GM23338 (cell line): ENCODE measurements at regions not wholly inside any gene's neighbourhood (a gene's known extent, or its start where the extent isn't known, plus 50 kb on each side); places are given as distances from the start of the nearest gene placed in this dataset.

ENCODE experiments used
- EZH2 ChIP-seq: fragments of 200-600 bp; sonication (generic); IDR thresholded peaks from one replicate; pipeline ENCODE4 v1.8.0; 2017; ENCODE audit warnings: antibody characterized with exemption, mild to moderate bottlenecking, low read depth; ENCODE audit not compliant: unreplicated experiment
- EZH2phosphoT487 ChIP-seq: fragments of 200-600 bp; sonication (generic); IDR thresholded peaks from one replicate; pipeline ENCODE4 v1.8.1; 2018; ENCODE audit warnings: antibody characterized with exemption; ENCODE audit not compliant: unreplicated experiment
- POLR2AphosphoS5 ChIP-seq: IDR thresholded peaks from 2 replicates; pipeline ENCODE4 v1.6.1; 2016; ENCODE audit warnings: antibody characterized with exemption, low read depth
- TF ChIP-seq, protein P1 (sequence below), 2 experiments: fragments of 200-600 bp in 1 of 2; sonication (generic) in 1 of 2; conservative IDR thresholded peaks; 2 replicates each; pipeline versions ENCODE4 v1.5.1 to v1.6.1; 2016 to 2017; ENCODE audit warnings: antibody characterized with exemption in 2 of 2, low read depth in 2 of 2, mild to moderate bottlenecking in 2 of 2, moderate library complexity in 1 of 2

DNA sequence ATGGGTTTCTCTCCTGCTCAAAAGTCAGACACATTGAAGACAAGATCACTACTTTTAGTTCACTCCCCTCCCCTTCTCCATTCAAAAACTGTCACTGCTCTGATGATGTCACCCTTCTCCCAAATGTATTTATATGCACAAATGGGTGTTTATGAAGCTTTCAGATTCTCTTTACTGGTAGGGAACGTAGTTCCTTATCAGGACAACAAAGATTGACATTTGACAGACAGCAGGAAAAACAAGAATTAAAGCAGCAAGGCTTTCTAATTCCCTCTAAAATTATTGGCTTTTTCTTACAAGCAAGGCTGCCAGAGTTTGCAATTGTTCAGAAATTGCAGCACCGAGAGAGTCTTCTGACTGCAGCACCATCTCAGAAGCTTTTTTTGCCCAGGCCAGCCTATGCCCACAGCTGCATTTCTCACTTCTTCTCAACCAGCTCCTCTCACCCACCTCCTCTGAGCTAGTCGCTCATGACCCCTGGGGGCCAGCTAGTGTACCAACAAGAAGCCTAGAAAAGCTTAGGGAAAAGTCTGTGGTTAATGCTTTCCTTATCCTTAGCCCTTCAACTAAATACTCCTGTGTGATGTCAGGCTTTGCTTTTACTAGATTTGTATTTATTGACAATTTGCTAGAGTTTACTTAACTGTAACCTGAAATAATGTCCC is 265.1 kb downstream of the HTR7 start:
- TF ChIP-seq, protein P1, sequence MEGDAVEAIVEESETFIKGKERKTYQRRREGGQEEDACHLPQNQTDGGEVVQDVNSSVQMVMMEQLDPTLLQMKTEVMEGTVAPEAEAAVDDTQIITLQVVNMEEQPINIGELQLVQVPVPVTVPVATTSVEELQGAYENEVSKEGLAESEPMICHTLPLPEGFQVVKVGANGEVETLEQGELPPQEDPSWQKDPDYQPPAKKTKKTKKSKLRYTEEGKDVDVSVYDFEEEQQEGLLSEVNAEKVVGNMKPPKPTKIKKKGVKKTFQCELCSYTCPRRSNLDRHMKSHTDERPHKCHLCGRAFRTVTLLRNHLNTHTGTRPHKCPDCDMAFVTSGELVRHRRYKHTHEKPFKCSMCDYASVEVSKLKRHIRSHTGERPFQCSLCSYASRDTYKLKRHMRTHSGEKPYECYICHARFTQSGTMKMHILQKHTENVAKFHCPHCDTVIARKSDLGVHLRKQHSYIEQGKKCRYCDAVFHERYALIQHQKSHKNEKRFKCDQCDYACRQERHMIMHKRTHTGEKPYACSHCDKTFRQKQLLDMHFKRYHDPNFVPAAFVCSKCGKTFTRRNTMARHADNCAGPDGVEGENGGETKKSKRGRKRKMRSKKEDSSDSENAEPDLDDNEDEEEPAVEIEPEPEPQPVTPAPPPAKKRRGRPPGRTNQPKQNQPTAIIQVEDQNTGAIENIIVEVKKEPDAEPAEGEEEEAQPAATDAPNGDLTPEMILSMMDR (conservative IDR thresholded peaks at IDR 0.05; ENCODE audit: low read depth in 2 of 2), result peak; percentile 70 to 86
- no peak for TF ChIP-seq EZH2phosphoT487
- TF ChIP-seq POLR2AphosphoS5, result no peak
- no peak for TF ChIP-seq EZH2
